ENCODE measurements at regions not wholly inside any gene's neighbourhood (a gene's known extent, or its start where the extent isn't known, plus 50 kb on each side); places are given as distances from the start of the nearest gene placed in this dataset.

GRCh38 chr5:98292496-98292895 lies 481.0 kb upstream of the RGMB start:
- intact Hi-C loops (cut with DNase I): no loop called here
- Histone ChIP-seq H3K27me3 (no peaks in the 10 kb centered on the region), H3K27ac (no peak overlapping the region), H3K9me3 (no peaks in the 10 kb centered on the region), H3K4me3 (replicated peaks in 1 of 3) (no peak overlapping the region), H3K4me1 (no peaks in the 10 kb centered on the region), H3K36me3 (no peaks in the 10 kb centered on the region)
- no peak for DNase-seq
- 85% methylated on average over 3 of the region's 3 CpGs for WGBS, 2 donors
- TF ChIP-seq CTCF (IDR thresholded peaks at IDR 0.05) (no peak), POLR2A (IDR thresholded peaks at IDR 0.05) (no peak)

GRCh38 chr5:98296426-98296825 lies 477.0 kb upstream of the RGMB start:
- WGBS, 2 donors: 76 to 78% methylated on average over 3 of the region's 3 CpGs
- Histone ChIP-seq H3K4me3 (replicated peaks in 1 of 3) (no peak overlapping the region), H3K4me1 (no peaks in the 10 kb centered on the region), H3K9me3 (no peaks in the 10 kb centered on the region), H3K27ac (no peak overlapping the region), H3K36me3 (no peaks in the 10 kb centered on the region), H3K27me3 (no peaks in the 10 kb centered on the region)
- DNase-seq: no peak
- intact Hi-C loops (cut with DNase I): no loop called here
- no peak for TF ChIP-seq CTCF (IDR thresholded peaks at IDR 0.05)

DNA sequence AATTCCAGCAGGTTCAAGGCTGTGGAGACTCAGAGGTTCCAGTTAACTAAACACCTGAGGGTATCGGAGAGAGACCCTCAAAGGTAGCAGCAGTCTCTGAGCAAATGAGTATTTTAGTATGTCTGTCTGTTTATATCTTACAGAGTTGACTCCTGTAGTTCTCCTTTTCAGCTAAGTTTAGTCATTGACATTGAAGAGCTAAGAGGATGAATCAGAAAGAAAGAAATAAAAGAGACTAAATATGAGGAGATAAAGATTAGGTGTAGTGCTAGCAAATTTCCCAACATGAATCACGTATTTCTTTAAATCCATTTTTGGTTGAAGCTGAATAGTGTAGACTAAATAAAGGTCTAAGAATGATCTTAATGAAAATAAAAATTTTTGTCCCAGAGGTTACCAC lies 474.0 kb upstream of the RGMB start:
- no peaks in the 10 kb centered on the region for H3K36me3 ChIP-seq
- 82 to 90% methylated on average over 2 of the region's 2 CpGs for WGBS, 2 donors
- no peak for DNase-seq

DNA sequence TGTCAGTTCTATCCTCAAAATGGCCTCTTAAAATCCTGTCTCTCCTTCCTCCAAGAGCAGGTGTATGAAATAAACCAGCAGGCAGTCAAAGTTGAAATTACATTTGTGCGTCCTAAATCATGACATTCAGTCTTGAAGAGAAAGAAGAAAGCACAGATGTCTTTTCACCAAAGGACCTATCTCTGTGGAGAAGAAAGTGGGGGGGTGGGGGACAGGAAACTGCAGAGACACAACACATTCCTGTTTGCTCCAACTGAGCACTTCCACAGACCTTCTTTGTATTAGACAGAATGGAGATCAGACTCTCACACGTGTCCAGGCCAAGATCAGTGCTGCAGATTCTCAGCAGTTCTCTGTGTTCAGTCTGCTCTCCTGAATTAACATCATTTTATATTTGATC lies 471.9 kb upstream of the RGMB start:
- intact Hi-C loops (cut with DNase I): no loop called here
- Histone ChIP-seq H3K27me3 (no peaks in the 10 kb centered on the region), H3K9me3 (no peaks in the 10 kb centered on the region), H3K36me3 (no peaks in the 10 kb centered on the region), H3K4me3 (replicated peaks in 1 of 3) (no peak overlapping the region), H3K27ac (no peak overlapping the region), H3K4me1 (no peaks in the 10 kb centered on the region)
- 55 to 68% methylated on average over 2 of the region's 2 CpGs for WGBS, 2 donors
- DNase-seq: no peak
- no peak for TF ChIP-seq CTCF (IDR thresholded peaks at IDR 0.05)
- TF ChIP-seq POLR2A (IDR thresholded peaks at IDR 0.05): no peak

More for the DNA sequence above, 474.0 kb upstream of the RGMB start:
- intact Hi-C loops (cut with DNase I): no loop called here
- H3K27ac ChIP-seq: no peak overlapping the region
- no peaks in the 10 kb centered on the region for H3K27me3 ChIP-seq
- no peaks in the 10 kb centered on the region for H3K9me3 ChIP-seq
- TF ChIP-seq CTCF (IDR thresholded peaks at IDR 0.05) (no peak), POLR2A (IDR thresholded peaks at IDR 0.05) (no peak)
- no peak overlapping the region for H3K4me3 ChIP-seq (replicated peaks in 1 of 3)
- H3K4me1 ChIP-seq: no peaks in the 10 kb centered on the region

- Histone ChIP-seq H3K27me3 (no peaks in the 10 kb centered on the region), H3K27ac (no peak overlapping the region), H3K4me1 (no peaks in the 10 kb centered on the region), H3K36me3 (no peaks in the 10 kb centered on the region), H3K4me3 (replicated peaks in 1 of 3) (no peak overlapping the region), H3K9me3 (no peaks in the 10 kb centered on the region)
- DNase-seq: no peak
- TF ChIP-seq CTCF (IDR thresholded peaks at IDR 0.05): no peak
- TF ChIP-seq POLR2A (IDR thresholded peaks at IDR 0.05): no peak
- 81 to 85% methylated on average over 2 of the region's 2 CpGs for WGBS, 2 donors
- intact Hi-C loops (cut with DNase I): no loop called here
Measured at GRCh38 chr5:98307811-98308210, 465.7 kb upstream of the RGMB start.
